Stimulated activated CD8-positive, alpha-beta memory T cell treated with anti-CD3 and anti-CD28 coated beads, Interleukin-12 subunit alpha, Interleukin-12 subunit beta, amount 100 ng/mL, for 1 hour (primary cell): ENCODE measurements at regions not wholly inside any gene's neighbourhood (a gene's known extent, or its start where the extent isn't known, plus 50 kb on each side); places are given as distances from the start of the nearest gene placed in this dataset.

Experiments
- DNase-seq: peaks from one replicate; pipeline ENCODE4 v3.0.0-alpha.2; 2020; ENCODE audit warnings: low read depth

- DNase-seq: no peak
Measured at GRCh38 chr6:141677598-141678211, 455.0 kb upstream of the GJE1 start.

GRCh38 chr6:141675957-141676356 lies 456.8 kb upstream of the GJE1 start:
- no peak for DNase-seq

GRCh38 chr6:141669141-141669540 lies 463.6 kb upstream of the GJE1 start:
- no peak for DNase-seq

- DNase-seq: no peak
Measured at GRCh38 chr6:141667580-141668309, 465.0 kb upstream of the GJE1 start.

GRCh38 chr6:141666187-141666586 lies 466.5 kb upstream of the GJE1 start:
- no peak for DNase-seq

GRCh38 chr6:141664744-141665143 lies 468.0 kb upstream of the GJE1 start:
- no peak for DNase-seq

- no peak for DNase-seq
Measured at GRCh38 chr6:141659582-141659981, 473.1 kb upstream of the GJE1 start.

- DNase-seq: no peak
Measured at GRCh38 chr6:141658696-141659095, 474.0 kb upstream of the GJE1 start.

GRCh38 chr6:141657812-141658211 lies 474.9 kb upstream of the GJE1 start:
- no peak for DNase-seq

GRCh38 chr6:141653590-141653989 lies 479.1 kb upstream of the GJE1 start:
- DNase-seq: no peak

GRCh38 chr6:141641951-141642350 lies 490.8 kb upstream of the GJE1 start:
- no peak for DNase-seq

- no peak for DNase-seq
Measured at GRCh38 chr6:141641406-141641805, 491.3 kb upstream of the GJE1 start.

GRCh38 chr6:141635621-141636020 lies 497.1 kb upstream of the GJE1 start:
- DNase-seq: no peak

GRCh38 chr6:141634269-141634668 lies 498.5 kb upstream of the GJE1 start:
- no peak for DNase-seq

GRCh38 chr6:141624301-141624700 lies 508.4 kb upstream of the GJE1 start:
- no peak for DNase-seq

- no peak for DNase-seq
Measured at GRCh38 chr6:141618180-141618581, 514.5 kb upstream of the GJE1 start.

- no peak for DNase-seq
Measured at GRCh38 chr6:141610741-141611140, 522.0 kb upstream of the GJE1 start.

- DNase-seq: no peak
Measured at GRCh38 chr6:141607956-141608355, 524.8 kb upstream of the GJE1 start.

GRCh38 chr6:141598487-141598886 lies 534.2 kb upstream of the GJE1 start:
- DNase-seq: no peak

- no peak for DNase-seq
Measured at GRCh38 chr6:141594874-141595273, 537.9 kb upstream of the GJE1 start.

GRCh38 chr6:141593311-141593710 lies 539.4 kb upstream of the GJE1 start:
- DNase-seq: no peak

GRCh38 chr6:141587482-141588266 lies 545.1 kb upstream of the GJE1 start:
- DNase-seq: no peak

- DNase-seq: no peak
Measured at GRCh38 chr6:141580988-141581552, 551.7 kb upstream of the GJE1 start.
